ENCODE measurements at regions not wholly inside any gene's neighbourhood (a gene's known extent, or its start where the extent isn't known, plus 50 kb on each side); places are given as distances from the start of the nearest gene placed in this dataset.

- Histone ChIP-seq H3K4me3 (no peak overlapping the region), H3K9me3 (no peaks in the 10 kb centered on the region), H3K36me3 (no peaks in the 10 kb centered on the region), H3K27me3 (no peaks in the 10 kb centered on the region)
- no peak for DNase-seq
Measured at GRCh38 chr12:131370791-131371347, 340.0 kb upstream of the SFSWAP start.

- H3K27me3 ChIP-seq: no peaks in the 10 kb centered on the region
- no peak overlapping the region for H3K4me3 ChIP-seq
- DNase-seq: no peak
- no peaks in the 10 kb centered on the region for H3K9me3 ChIP-seq
- H3K36me3 ChIP-seq: no peaks in the 10 kb centered on the region
Measured at GRCh38 chr12:131371401-131372170, 339.3 kb upstream of the SFSWAP start.

GRCh38 chr12:131372171-131372475 lies 338.8 kb upstream of the SFSWAP start:
- Histone ChIP-seq H3K9me3 (no peaks in the 10 kb centered on the region), H3K36me3 (no peaks in the 10 kb centered on the region), H3K27me3 (no peaks in the 10 kb centered on the region), H3K4me3 (no peak overlapping the region)
- DNase-seq: no peak

- Histone ChIP-seq H3K9me3 (no peaks in the 10 kb centered on the region), H3K36me3 (no peaks in the 10 kb centered on the region), H3K4me3 (no peak overlapping the region), H3K27me3 (no peaks in the 10 kb centered on the region)
- no peak for DNase-seq
Measured at GRCh38 chr12:131372706-131373195, 338.1 kb upstream of the SFSWAP start.

GRCh38 chr12:131375261-131375971 lies 335.5 kb upstream of the SFSWAP start:
- no peak for DNase-seq
- H3K4me3 ChIP-seq: no peak overlapping the region
- H3K27me3 ChIP-seq: no peaks in the 10 kb centered on the region; the same call in 1 of the 2 replicates
- H3K9me3 ChIP-seq: no peaks in the 10 kb centered on the region
- H3K36me3 ChIP-seq: no peaks in the 10 kb centered on the region

DNA sequence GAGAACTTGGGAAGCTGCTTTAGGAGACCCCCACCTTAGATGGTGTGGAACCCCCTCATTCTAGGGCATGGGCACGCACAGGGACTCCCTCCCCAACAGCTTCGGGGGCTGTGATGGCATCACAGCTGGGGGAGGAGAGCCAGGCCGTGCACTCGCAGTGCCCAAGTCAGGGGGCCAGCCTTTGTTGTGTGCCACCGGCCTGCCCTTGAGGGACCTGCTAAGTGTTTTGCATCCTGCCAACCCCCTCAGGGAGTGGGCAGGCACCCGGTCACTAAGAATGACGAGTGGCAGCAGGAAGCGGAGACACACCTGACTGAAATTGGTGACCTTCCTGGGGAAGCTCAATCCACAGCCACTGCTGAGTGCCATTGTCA lies 334.9 kb upstream of the SFSWAP start:
- no peaks in the 10 kb centered on the region; the same call in 1 of the 2 replicates for H3K27me3 ChIP-seq
- no peak overlapping the region for H3K4me3 ChIP-seq
- H3K36me3 ChIP-seq: no peaks in the 10 kb centered on the region
- H3K9me3 ChIP-seq: no peaks in the 10 kb centered on the region
- DNase-seq: no peak

- peaks cover under 1% of the 10 kb centered on the region; the same call in 1 of the 2 replicates for H3K27me3 ChIP-seq
- no peak overlapping the region for H3K4me3 ChIP-seq
- H3K9me3 ChIP-seq: no peaks in the 10 kb centered on the region
- H3K36me3 ChIP-seq: no peaks in the 10 kb centered on the region
- DNase-seq: no peak
Measured at GRCh38 chr12:131378176-131378842, 332.6 kb upstream of the SFSWAP start.

- peaks cover 6% of the 10 kb centered on the region; the same call in 1 of the 2 replicates for H3K27me3 ChIP-seq
- no peak for DNase-seq
- no peaks in the 10 kb centered on the region for H3K36me3 ChIP-seq
- no peak overlapping the region for H3K4me3 ChIP-seq
- no peaks in the 10 kb centered on the region for H3K9me3 ChIP-seq
Measured at GRCh38 chr12:131378861-131379665, 331.8 kb upstream of the SFSWAP start.

GRCh38 chr12:131379738-131380137 lies 331.2 kb upstream of the SFSWAP start:
- DNase-seq: no peak
- H3K36me3 ChIP-seq: no peaks in the 10 kb centered on the region
- no peak overlapping the region for H3K4me3 ChIP-seq
- no peaks in the 10 kb centered on the region for H3K9me3 ChIP-seq
- peaks cover 13% of the 10 kb centered on the region for H3K27me3 ChIP-seq

DNA sequence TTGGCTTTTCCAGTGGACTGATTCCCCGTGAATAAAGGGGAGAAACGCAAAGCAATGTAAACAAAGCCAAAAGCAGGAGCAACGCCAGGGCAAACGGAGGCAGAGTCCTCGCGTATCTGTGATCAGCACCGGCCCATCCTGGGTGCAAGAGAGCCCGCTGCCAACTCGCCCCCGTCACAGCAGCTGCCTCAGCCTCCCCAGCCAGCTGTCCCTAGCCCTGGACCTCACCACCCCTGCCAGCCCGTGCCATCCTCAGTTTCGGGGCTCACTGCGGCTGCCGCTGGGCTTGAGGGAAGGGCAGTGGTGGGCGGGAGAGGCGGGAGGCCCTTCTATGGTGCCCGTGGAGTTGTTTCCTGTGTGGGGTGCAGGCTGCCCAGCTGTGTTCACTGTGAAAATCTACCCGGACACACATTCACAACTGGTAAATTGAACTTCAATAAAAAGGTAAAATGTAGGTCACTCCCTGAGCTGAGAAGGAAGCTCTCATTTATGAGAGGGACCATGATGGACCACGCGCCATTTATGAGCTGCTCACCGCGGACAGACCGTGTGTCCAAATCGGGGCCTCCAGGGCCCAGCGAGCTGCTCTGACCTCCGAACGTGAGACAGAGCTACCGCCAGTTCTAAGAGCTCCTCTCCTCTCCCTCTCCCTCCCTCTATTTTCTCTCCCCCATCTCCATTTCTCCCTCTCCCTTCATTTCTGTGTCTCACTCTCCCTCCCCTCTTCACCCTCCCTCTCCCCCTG lies 330.5 kb upstream of the SFSWAP start:
- DNase-seq: no peak
- Histone ChIP-seq H3K9me3 (no peaks in the 10 kb centered on the region), H3K4me3 (no peak overlapping the region), H3K27me3 (peaks cover 20% of the 10 kb centered on the region), H3K36me3 (no peaks in the 10 kb centered on the region)

DNA sequence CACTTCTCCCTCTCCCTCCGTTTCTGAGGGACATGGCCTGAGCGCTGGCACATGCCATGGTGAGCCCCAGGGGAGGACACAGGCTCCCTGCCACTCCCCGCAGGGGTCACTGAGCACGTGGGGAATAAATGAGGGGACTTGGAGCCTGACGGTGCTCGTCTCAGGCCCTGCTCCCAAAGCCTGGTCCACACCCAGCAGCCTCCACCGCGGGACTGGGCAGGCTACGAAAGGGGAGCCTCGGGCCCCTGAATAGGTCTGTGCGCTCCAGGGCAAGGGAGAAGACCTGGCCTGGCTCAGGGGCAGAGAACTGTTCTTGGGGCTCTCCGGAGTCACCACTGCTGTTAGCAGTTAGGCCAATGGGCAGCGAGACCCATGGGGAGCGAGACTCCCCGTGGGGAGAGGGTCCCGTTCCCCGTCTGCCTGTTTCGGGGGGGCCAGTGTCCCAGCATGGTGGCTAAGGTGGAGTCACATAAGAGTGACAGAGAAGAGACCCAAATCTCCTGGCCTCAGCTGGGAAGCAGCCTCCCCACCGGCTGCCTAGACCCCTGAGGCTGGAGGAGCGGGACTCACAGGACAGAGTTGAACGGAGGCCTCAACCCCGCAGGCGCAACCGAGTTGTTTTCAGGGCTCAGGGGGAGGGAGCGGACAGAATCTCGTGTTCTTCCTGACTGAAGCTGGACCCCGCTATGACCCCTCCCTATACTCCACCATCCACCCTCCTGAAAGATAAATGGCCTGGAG lies 329.8 kb upstream of the SFSWAP start:
- H3K36me3 ChIP-seq: no peaks in the 10 kb centered on the region
- DNase-seq: no peak
- H3K27me3 ChIP-seq: peaks cover 21% of the 10 kb centered on the region
- H3K4me3 ChIP-seq: no peak overlapping the region
- no peaks in the 10 kb centered on the region for H3K9me3 ChIP-seq

GRCh38 chr12:131381716-131382430 lies 329.0 kb upstream of the SFSWAP start:
- no peak for DNase-seq
- Histone ChIP-seq H3K9me3 (no peaks in the 10 kb centered on the region), H3K27me3 (peaks cover 21% of the 10 kb centered on the region), H3K36me3 (no peaks in the 10 kb centered on the region), H3K4me3 (no peak overlapping the region)

GRCh38 chr12:131383291-131383690 lies 327.6 kb upstream of the SFSWAP start:
- H3K27me3 ChIP-seq: peaks cover 21% of the 10 kb centered on the region
- no peak overlapping the region for H3K4me3 ChIP-seq
- H3K36me3 ChIP-seq: no peaks in the 10 kb centered on the region
- H3K9me3 ChIP-seq: no peaks in the 10 kb centered on the region
- no peak for DNase-seq

- Histone ChIP-seq H3K9me3 (no peaks in the 10 kb centered on the region), H3K4me3 (no peak overlapping the region), H3K27me3 (peaks cover 21% of the 10 kb centered on the region), H3K36me3 (no peaks in the 10 kb centered on the region)
- no peak for DNase-seq
Measured at GRCh38 chr12:131383741-131384543, 326.9 kb upstream of the SFSWAP start.
